T-cell (primary cell): ENCODE measurements at regions not wholly inside any gene's neighbourhood (a gene's known extent, or its start where the extent isn't known, plus 50 kb on each side); places are given as distances from the start of the nearest gene placed in this dataset.
"Not testable (repeated sequence)": the region's sequence is repeated elsewhere in the genome, so short reads cannot be mapped to it uniquely, and the experiment has no call there.

Source experiments
- ATAC-seq, 4 experiments: fragments of 200-7000 bp in 3 of 4; fragments of 150-1000 bp in 1 of 4; cut with Tn5 transposase; replicated peaks in 1 of 4; 1 replicate in 3 of 4; 2 replicates in 1 of 4; pipeline ENCODE4 v1.10.0; 2021; ENCODE audit warnings: moderate library complexity in 3 of 4, mild to moderate bottlenecking in 2 of 4, moderate number of reproducible peaks in 1 of 4
- CTCF ChIA-PET, 2 donors: fragments of 300-600 bp; sonication (Branson Sonifier 250); formaldehyde crosslinking; loops; one replicate each; lab custom pipeline; 2022; ENCODE audit warnings: antibody characterized with exemption in 2 of 2; lab: Charles Lee
- POLR2A ChIA-PET, 2 donors: fragments of 300-600 bp; sonication (Branson Sonifier 250); formaldehyde crosslinking; loops; one replicate each; lab custom pipeline; 2022; ENCODE audit warnings: antibody characterized with exemption in 2 of 2; lab: Charles Lee
- DNase-seq, 35 experiments: peaks; one replicate each; pipeline versions ENCODE4 v3.0.0 to v3.0.0-alpha.2; 2013 to 2023
- H3K27ac ChIP-seq: one replicate; pipeline ENCODE4 v1.5.1; 2013; ENCODE audit warnings: low read length
- H3K27me3 ChIP-seq, 2 experiments: replicated peaks in 1 of 2; 1 replicate in 1 of 2; 2 replicates in 1 of 2; pipeline versions ENCODE4 v1.6.1 to v1.7.0; 2013; ENCODE audit warnings: low read length in 1 of 2, mixed read lengths in 1 of 2; ENCODE audit not compliant: control insufficient read depth in 2 of 2, insufficient read depth in 2 of 2; ENCODE audit errors: extremely low read depth in 1 of 2
- H3K36me3 ChIP-seq, 2 donors: 1 replicate in 1 of 2; 2 replicates in 1 of 2; pipeline versions ENCODE4 v1.6.1 to v1.7.0; 2013; ENCODE audit warnings: low read length in 1 of 2; ENCODE audit not compliant: control insufficient read depth in 2 of 2, insufficient read depth in 1 of 2; ENCODE audit errors: extremely low read depth in 1 of 2
- H3K4me1 ChIP-seq, 2 experiments: 1 replicate in 1 of 2; 2 replicates in 1 of 2; pipeline versions ENCODE4 v1.6.1 to v1.7.0; 2013; ENCODE audit warnings: low read length in 2 of 2, mixed read lengths in 1 of 2; ENCODE audit not compliant: insufficient read depth in 2 of 2, control insufficient read depth in 1 of 2; ENCODE audit errors: extremely low read depth in 1 of 2
- H3K4me3 ChIP-seq, 2 donors: 1 replicate in 1 of 2; 2 replicates in 1 of 2; pipeline versions ENCODE4 v1.5.1 to v1.7.0; 2013; ENCODE audit warnings: mild to moderate bottlenecking in 2 of 2, low read length in 1 of 2, moderate library complexity in 1 of 2; ENCODE audit not compliant: control insufficient read depth in 1 of 2; ENCODE audit errors: extremely low read depth in 1 of 2
- H3K9me3 ChIP-seq: 2 replicates; pipeline ENCODE4 v1.7.0; 2013
- H3K27ac Mint-ChIP-seq, 2 donors: one replicate each; pipeline ENCODE4 v1.8.0; 2020 to 2021; ENCODE audit warnings: mild to moderate bottlenecking in 2 of 2, mixed read lengths in 2 of 2
- H3K27me3 Mint-ChIP-seq, 2 donors: one replicate each; pipeline ENCODE4 v1.8.0; 2021 to 2022; ENCODE audit warnings: mixed read lengths in 2 of 2
- H3K36me3 Mint-ChIP-seq: one replicate; pipeline ENCODE4 v1.8.0; 2021; ENCODE audit warnings: mixed read lengths
- H3K4me1 Mint-ChIP-seq, 3 donors: one replicate each; pipeline ENCODE4 v1.8.0; 2020 to 2022; ENCODE audit warnings: mixed read lengths in 3 of 3, mild to moderate bottlenecking in 1 of 3
- H3K4me3 Mint-ChIP-seq, 3 donors: one replicate each; pipeline ENCODE4 v1.8.0; 2020 to 2022; ENCODE audit warnings: mild to moderate bottlenecking in 3 of 3, mixed read lengths in 3 of 3, moderate library complexity in 3 of 3
- H3K9me3 Mint-ChIP-seq, 3 donors: one replicate each; pipeline ENCODE4 v1.8.0; 2020 to 2022; ENCODE audit warnings: mixed read lengths in 3 of 3
- WGBS: methylation state at CpG from one replicate; pipeline ENCODE4 v1.1.5; 2013; ENCODE audit warnings: missing lambda C conversion rate; ENCODE audit not compliant: insufficient coverage; 5-methylcytosine and 5-hydroxymethylcytosine counted together

DNA sequence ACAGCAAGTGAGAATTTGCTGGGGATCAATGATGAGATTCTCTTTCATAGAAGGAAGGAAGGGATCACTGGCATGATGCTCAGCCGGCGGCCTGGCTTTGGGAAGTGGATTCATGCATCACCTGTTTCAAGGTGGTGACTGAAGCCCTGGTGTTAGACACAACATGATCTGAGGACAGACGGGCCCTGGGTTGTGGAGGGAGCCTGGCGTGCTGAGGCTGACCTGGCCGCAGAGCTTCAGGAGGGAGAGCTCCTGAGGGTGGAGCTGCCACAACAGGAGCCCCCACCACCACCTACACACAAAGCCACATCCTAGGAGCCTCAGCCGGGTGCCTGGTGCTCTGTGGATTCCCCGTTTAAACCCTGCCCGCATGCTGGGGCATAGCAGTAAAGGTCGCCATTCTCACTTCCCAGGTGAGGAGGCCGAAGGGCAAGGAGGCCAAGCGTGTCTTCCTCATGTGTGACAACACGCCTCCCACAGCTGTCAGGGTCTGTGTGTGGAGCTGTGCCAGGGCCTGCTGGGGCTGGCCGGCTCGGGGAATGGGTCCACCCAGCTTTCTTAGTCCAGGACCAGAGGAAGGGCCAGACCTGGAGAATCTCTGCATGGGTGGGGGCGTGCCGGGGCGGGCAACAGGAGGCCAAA is 107.0 kb downstream of the ERMARD start:
- H3K27ac ChIP-seq: no peak overlapping the region

DNA sequence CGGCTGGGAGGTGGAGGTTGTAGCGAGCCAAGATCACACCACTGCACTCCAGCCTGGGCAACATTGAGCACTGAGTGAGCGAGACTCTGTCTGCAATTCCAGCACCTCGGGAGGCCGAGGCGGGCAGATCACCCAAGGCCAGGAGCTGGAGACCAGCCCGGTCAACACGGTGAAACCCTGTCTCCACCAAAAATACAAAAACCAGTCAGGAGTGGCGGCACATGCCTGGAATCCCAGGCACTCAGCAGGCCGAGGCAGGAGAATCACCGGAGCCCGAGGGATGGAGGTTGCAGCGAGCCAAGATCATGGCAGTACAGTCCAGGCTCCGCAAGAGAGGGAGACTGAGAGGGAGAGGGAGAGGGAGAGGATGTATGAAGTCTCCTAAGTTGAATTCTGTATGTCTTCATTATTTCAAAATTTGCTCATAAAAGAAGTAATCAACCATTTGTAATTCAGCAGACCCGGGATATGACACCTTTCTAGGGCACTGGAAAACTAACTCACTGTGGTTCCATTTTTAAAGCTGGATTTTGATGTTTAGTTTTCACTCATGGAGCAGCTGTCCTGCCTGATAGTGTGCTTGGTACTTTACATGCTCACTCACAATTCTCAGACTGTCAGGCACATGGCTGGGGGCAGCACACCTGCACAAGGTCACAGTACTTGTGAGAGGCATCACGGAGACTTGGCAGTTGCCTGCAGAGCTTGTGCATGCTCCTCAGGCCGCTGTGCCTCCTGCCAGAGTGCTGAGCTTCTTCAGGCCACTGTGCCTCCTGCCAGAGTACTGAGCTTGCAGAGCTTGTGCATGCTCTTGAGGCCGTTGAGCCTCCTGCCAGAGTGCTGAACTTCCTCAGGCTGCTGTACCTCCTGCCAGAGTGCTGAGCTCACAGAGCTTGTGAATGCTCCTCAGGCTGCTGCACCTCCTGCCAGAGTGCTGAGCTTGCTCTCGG is 106.2 kb downstream of the ERMARD start:
- H3K36me3 Mint-ChIP-seq: no peaks in the 10 kb centered on the region
- H3K4me1 Mint-ChIP-seq: peaks cover 11 to 22% (median 21%) of the 10 kb centered on the region in 3 donors
- DNase-seq (no peak), ATAC-seq (no peak)
- H3K9me3 Mint-ChIP-seq: peaks cover 5% of the 10 kb centered on the region in 3 donors
- H3K36me3 ChIP-seq: no peaks in the 10 kb centered on the region
- H3K27me3 ChIP-seq: no peaks in the 10 kb centered on the region
- ChIA-PET CTCF (no interaction called here), POLR2A (no interaction called here)
- H3K4me1 ChIP-seq: peaks cover 22 to 23% of the 10 kb centered on the region in 2 experiments
- 83% methylated on average over 9 of the region's 19 CpGs for WGBS
- no peak overlapping the region for H3K27ac ChIP-seq
- peaks cover 0 to 4% of the 10 kb centered on the region in 2 donors for H3K27me3 Mint-ChIP-seq
- H3K9me3 ChIP-seq: peaks cover 2% of the 10 kb centered on the region
- H3K4me3 Mint-ChIP-seq: no peak overlapping the region
- H3K4me3 ChIP-seq: no peak overlapping the region
- no peak overlapping the region for H3K27ac Mint-ChIP-seq

More for the DNA sequence above, 107.0 kb downstream of the ERMARD start:
- Histone ChIP-seq H3K4me1 (peaks cover 23 to 25% of the 10 kb centered on the region in 2 experiments), H3K4me3 (no peak overlapping the region), H3K36me3 (no peaks in the 10 kb centered on the region), H3K9me3 (peaks cover 2% of the 10 kb centered on the region), H3K27me3 (peaks cover 0 to 3% of the 10 kb centered on the region in 2 experiments)
- 89% methylated on average over 14 of the region's 17 CpGs for WGBS
- Mint-ChIP-seq H3K4me1 (peaks cover 11 to 22% (median 21%) of the 10 kb centered on the region in 3 donors), H3K27me3 (peaks cover 0 to 5% of the 10 kb centered on the region in 2 donors), H3K9me3 (peaks cover 0 to 5% (median 5%) of the 10 kb centered on the region in 3 donors), H3K27ac (no peak overlapping the region), H3K36me3 (no peaks in the 10 kb centered on the region), H3K4me3 (no peak overlapping the region)
- DNase-seq (no peak), ATAC-seq (no peak)
- ChIA-PET CTCF (no interaction called here), POLR2A (no interaction called here)

DNA sequence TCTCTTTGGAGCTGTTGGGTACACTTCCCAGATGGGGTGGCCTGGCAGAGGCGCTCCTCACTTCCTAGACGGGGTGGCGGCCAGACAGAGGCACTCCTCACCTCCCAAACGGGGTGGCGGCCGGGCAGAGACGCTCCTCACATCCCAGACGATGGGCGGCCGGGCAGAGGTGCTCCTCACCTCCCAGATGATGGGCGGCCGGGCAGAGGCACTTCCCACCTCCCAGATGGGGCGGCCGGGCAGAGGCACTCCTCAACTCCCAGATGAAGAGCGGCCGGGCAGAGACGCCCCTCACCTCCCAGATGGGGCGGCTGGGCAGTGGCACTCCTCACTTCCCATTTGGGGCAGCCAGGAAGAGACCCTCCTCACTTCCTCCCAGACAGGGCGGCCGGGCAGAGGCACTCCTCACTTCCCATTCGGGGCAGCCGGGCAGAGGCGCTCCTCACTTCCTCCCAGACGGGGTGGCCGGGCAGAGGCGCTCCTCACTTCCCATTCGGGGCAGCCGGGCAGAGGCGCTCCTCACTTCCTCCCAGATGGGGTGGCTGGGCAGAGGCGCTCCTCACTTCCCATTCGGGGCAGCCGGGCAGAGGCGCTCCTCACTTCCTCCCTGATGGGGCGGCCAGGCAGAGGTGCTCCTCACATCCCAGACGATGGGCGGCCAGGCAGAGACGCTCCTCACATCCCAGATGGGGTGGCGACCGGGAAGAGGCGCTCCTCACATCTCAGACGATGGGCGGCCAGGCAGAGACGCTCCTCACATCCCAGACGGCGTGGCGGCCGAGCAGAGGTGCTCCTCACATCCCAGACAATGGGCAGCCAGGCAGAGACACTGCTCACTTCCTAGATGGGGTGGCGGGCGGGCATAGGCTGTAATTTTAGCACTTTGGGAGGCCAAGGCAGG is 105.3 kb downstream of the ERMARD start:
- H3K9me3 Mint-ChIP-seq, H3K27me3 Mint-ChIP-seq, H3K27ac Mint-ChIP-seq, H3K27ac ChIP-seq, H3K27me3 ChIP-seq, POLR2A ChIA-PET, H3K9me3 ChIP-seq, ATAC-seq, DNase-seq, H3K4me3 ChIP-seq, H3K36me3 ChIP-seq, H3K4me3 Mint-ChIP-seq, H3K36me3 Mint-ChIP-seq, CTCF ChIA-PET: not testable (repeated sequence)
- H3K4me1 Mint-ChIP-seq: peaks cover 11 to 15% (median 15%) of the 10 kb centered on the region in 3 donors
- 95% methylated on average over 40 of the region's 49 CpGs for WGBS
- H3K4me1 ChIP-seq: peaks cover 15 to 18% of the 10 kb centered on the region in 2 experiments

DNA sequence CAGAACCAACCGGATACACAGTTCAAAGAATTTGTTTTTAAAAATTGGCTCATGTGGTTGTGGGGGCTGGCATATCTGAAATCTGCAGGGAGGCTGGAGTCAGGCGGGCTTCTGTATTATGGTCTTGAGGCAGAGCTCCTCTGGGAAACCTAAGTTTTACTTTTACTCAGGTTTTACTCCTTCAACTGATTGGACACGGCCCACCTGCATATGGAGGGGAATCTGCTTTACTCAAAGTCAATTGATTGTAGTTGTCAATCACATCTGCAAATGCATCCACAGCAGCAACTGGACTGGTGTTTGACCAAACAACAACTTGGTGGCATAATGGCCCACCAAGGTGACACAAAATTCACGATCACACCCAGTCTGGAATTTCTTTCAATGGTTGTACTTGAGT is 103.4 kb downstream of the ERMARD start:
- peaks cover 2% of the 10 kb centered on the region for H3K9me3 ChIP-seq
- no peak overlapping the region for H3K27ac ChIP-seq
- no peaks in the 10 kb centered on the region for H3K36me3 ChIP-seq
- peaks cover 0 to under 1% (median 0%) of the 10 kb centered on the region in 3 donors for H3K4me1 Mint-ChIP-seq
- DNase-seq: no peak
- H3K4me3 ChIP-seq: no peak overlapping the region
- H3K27me3 ChIP-seq: peaks cover 0 to 4% of the 10 kb centered on the region in 2 experiments
- H3K27me3 Mint-ChIP-seq: peaks cover 0 to 8% of the 10 kb centered on the region in 2 donors
- H3K36me3 Mint-ChIP-seq: no peaks in the 10 kb centered on the region
- H3K4me1 ChIP-seq: peaks cover 0 to 3% of the 10 kb centered on the region in 2 experiments
- POLR2A ChIA-PET: no interaction called here
- ATAC-seq: no peak
- peaks cover 5% of the 10 kb centered on the region in 3 donors for H3K9me3 Mint-ChIP-seq
- H3K4me3 Mint-ChIP-seq: no peak overlapping the region
- CTCF ChIA-PET: no interaction called here
- no CpG with 5 or more reads among the region's 4 CpGs for WGBS
- H3K27ac Mint-ChIP-seq: no peak overlapping the region

DNA sequence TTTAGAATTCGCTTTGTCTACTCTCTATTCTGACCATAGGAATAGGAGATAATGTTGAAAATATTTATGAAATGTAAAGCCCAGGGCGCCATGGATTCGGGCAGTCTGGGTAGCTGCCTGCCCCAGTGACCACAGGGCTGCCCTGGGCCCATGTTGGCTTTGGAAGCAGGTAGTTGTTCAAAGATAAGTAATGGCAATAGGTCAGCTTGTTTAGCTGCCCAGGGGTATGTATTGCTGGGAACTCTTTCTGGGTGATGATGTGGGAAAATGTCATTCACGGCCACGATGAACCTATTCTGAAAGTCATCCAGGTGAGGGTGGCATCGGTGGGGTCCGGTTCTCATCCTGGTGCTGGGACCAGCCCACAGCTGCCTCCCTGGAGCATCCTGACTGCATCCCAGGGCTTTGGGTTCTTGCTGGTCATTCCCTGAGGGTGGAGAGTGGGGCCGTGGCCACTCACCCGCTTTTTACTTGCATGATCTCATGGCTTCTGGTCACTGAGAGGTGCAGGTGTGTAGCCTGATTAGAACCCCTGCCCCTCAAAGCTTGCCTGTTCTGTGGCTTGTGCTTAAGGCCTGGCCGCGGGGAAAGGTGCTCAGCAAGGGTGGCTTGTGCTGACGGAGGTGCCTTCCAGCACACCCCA is 102.8 kb downstream of the ERMARD start:
- H3K9me3 ChIP-seq: peaks cover 2% of the 10 kb centered on the region
- CTCF ChIA-PET: no interaction called here
- no peak overlapping the region for H3K4me3 Mint-ChIP-seq
- peaks cover 5% of the 10 kb centered on the region in 3 donors for H3K9me3 Mint-ChIP-seq
- no peak overlapping the region for H3K4me3 ChIP-seq
- peaks cover 0 to 4% of the 10 kb centered on the region in 2 experiments for H3K27me3 ChIP-seq
- no peak overlapping the region for H3K27ac Mint-ChIP-seq
- POLR2A ChIA-PET: no interaction called here
- H3K4me1 ChIP-seq: no peaks in the 10 kb centered on the region
- no peaks in the 10 kb centered on the region for H3K36me3 ChIP-seq
- 84% methylated on average over 10 of the region's 12 CpGs for WGBS
- H3K36me3 Mint-ChIP-seq: no peaks in the 10 kb centered on the region
- H3K4me1 Mint-ChIP-seq: no peaks in the 10 kb centered on the region
- peaks cover 2 to 9% of the 10 kb centered on the region in 2 donors for H3K27me3 Mint-ChIP-seq
- H3K27ac ChIP-seq: no peak overlapping the region
- ATAC-seq: no peak
- DNase-seq: no peak
